Renal cortical epithelial cell (primary cell): ENCODE measurements at regions not wholly inside any gene's neighbourhood (a gene's known extent, or its start where the extent isn't known, plus 50 kb on each side); places are given as distances from the start of the nearest gene placed in this dataset.
A peak's percentile ranks its signal among the peaks of the same experiment; 100 is the strongest.

Experiments
- DNase-seq: peaks from one replicate; pipeline ENCODE4 v3.0.0-alpha.2; 2011; ENCODE audit warnings: low read depth

DNA sequence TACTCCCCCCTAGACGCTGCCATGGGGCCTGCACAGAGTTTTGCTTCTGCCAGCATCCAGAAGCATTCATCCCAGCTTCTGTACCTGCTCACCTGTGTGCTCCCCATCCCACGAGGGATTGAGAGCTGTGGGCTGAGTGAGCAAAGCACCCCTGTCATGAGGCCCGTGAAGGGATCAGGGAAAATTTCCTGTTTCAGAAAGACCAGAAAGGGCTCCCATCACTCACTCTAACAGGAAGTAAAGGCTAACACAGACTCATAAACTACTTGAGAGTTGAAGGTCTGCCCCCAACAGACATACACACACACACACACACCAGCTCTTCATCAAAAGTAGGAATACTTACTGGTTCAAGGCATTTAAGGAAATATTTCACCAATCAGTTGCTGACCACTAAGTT is 256.5 kb upstream of the NT5E start:
- no peak for DNase-seq

- DNase-seq = no peak
Observed at GRCh38 chr6:85192596-85192995, 257.3 kb upstream of the NT5E start.

DNA sequence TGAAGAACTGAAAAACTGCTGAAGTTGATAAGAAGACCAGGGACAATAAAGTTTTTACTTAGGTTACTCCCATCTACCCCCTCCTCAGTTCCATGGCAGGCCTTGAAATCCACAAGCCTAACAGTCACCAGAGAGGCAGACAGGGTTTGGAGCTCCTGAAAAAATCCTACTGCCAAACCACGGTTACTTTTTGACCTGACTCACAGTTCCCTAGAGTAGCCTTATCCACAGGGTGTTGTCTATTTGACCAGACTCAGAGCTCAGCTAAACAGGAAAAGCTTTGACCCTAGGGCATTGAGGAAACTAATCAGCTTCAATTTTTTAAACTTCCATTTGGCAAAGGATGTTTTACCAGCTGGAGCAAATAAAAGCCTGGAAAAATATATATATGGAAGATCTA is 257.7 kb upstream of the NT5E start:
- no peak for DNase-seq

GRCh38 chr6:85191656-85192055 is 258.2 kb upstream of the NT5E start:
- DNase-seq = no peak

- peak; percentile 82 for DNase-seq
Observed at GRCh38 chr6:85186546-85187175, 263.2 kb upstream of the NT5E start.

DNA sequence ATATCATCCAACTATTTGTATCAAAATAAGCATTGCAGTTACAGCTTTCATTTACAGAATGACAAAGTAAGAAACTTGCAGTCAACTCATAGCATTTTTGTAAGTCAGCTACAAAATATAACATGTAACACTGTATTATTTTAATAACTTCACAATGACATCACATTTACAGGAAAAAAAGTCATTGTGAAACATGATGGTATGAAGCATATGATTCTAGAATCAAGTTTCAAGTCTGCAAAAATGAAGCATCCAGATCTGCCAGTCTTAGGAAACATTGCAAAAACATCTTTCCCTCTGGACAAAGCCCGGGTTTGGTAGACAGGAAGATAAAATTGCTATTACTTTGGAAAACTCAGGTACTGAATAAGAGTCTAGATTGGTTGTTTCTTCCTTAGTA is 263.9 kb upstream of the NT5E start:
- DNase-seq = no peak

DNA sequence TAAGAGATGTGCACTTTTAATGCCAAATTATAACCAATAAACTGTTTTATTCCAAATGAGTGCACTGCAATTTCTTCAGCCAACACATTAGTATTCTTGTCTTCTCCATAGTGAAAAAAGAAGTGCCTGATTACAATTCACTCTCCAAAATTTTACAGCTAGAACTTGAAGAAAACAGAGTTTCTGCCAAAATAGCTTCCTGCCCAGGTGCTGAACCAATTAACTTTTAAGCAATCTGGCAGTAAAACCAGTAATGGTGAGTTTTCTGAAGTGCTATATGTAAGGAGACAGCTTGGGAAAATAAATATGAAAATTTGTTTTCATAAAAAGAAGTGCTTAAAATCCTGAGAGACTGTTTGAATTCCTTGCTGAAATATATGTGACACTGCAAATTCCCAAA is 266.0 kb upstream of the NT5E start:
- no peak for DNase-seq

DNA sequence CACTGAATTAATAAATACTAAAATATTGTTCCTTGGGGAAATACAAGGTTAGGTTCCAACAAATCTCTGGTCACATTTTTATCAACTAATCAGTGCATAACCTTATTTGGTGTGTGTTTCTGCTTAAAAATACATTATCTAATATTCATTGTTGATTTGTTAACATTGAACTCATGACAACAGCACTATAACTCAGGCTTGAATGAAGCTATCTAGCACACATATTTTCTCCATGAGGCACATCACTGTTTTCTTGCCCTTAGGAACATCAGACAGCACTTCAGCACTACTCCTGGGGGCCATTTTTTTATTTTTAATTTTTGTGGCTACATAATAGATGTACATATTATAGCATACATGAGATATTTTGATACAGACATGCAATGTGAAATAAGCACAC is 277.2 kb upstream of the NT5E start:
- no peak for DNase-seq

GRCh38 chr6:85172161-85172560 is 277.7 kb upstream of the NT5E start:
- no peak for DNase-seq

GRCh38 chr6:85169189-85169588 is 280.7 kb upstream of the NT5E start:
- DNase-seq = no peak

GRCh38 chr6:85168146-85168545 is 281.7 kb upstream of the NT5E start:
- DNase-seq = no peak

DNA sequence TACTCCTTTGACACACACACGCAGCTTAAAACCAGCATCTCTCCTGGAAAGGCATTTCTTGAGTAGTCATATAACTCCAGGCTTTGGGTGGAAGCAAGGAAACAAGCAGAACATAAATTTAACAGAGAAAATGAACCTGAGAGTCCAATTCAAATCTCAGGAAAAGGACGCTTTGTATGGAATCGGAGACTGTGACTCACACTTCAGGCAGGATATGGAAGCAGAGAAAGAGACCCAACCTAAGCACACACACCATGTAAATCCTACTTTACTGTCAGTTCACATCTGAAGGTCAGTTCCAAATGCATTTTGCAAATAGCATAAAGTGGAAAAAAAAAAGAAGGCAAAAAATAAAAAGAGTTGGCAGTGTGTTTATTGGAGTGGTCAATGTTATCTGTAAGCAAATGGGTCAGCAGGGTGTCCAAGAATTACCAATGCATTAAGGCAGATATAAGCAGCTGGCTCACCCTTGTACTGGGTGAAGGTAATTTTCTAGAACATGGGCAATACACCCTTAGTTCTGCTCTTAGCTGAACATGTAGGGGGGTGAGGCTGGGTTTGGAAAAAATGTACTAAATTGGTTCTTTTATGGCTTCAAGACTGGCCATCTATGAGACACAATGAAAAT is 283.7 kb upstream of the NT5E start:
- DNase-seq = no peak

DNA sequence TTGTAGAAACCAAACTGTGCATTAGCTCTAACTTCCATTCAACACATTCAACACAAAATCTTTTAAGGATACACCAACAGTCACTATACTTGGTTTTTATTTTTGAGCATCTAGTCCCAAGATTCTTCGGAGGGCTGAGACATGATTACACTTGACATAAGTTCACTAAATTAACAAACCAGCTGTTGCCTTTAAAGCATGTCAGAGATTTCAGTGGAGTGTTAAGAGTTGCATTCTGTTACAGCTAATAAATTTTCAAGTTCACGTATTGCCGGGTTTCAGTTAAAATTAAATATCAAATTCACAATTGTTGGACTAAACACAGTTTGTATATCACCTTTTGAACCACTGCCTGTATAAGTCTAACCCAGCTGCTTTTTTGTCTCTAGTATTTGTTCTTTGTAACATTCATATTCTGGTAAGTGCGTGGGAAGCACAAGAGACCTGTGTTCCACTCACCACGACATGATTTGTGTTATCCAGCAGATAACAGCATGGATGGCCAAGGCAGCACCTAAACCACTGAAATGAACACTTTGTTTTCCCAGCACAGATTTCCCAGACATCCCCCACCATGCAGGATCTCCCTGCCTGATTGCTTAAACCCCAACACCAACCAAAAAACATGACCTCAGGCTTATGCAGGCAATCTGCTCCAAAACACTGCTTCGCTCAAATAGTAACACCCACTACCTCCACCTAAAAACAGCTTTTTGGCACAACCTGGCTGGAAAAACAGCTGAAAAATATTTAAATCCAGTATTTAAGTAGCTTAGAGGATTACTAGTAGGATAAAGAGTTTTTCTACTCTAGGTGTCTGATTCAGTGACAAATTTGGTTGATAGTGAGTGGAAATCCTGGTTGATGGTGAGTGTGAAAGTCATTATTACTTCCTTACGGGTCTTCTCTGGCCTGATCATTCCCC is 286.5 kb upstream of the NT5E start:
- no peak for DNase-seq

DNA sequence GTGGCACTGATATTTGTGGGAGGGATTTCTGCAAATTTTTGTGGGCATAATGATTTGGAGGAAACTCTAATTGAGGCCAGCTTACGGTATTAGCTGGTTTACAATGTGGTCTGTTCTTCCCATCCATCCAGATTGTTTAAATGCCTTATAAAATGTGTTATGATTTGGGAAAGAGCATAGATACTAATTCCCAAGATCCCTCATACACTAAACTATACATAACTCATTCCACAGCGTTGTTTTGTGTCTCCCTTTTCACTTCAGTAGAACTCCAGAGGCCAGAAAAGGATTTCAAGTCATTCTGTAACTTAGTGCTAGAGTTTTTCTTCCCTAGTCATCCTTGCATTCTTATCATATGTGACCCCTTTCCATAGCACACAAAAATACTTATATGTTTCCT is 292.6 kb upstream of the NT5E start:
- no peak for DNase-seq

- no peak for DNase-seq
Observed at GRCh38 chr6:85143676-85144075, 306.2 kb upstream of the NT5E start.

DNA sequence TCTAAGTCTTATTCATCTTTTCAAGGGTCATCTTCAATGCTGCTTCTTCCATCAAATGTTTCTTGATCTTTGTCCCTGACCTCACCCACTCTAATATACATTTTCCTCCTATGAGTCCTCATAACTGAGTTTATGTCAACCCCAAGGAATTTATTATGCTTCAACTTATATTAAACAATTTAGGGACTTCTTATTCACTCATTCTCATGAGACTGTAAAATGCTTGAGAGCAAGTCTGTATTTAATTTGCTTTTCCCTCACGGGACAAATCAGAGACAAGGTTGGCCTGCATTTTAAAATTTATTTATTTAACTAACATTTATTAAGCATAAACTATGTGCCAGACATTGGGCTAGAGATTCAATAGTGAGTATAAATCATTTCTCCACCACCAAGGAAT is 312.0 kb upstream of the NT5E start:
- DNase-seq = no peak

DNA sequence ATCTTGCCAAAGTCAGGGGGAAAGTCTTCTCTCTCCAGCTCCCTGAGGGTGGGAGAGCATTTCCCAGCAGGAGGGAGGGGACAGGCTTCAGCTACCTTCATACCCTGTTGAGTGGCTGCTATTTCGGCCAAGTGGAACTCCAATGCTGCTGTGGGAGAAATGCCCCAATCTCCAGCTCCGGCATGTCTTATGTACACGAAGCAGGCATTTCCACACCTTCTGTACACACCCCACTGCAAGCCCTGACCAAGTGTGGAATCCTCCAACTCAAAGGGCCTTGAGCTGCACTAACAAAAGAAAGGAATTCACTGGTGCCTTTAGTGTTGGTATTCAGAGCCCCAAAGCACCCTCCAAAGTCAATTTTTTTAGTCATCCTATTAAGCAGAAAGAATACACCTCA is 313.6 kb upstream of the NT5E start:
- DNase-seq = no peak

- no peak for DNase-seq
Observed at GRCh38 chr6:85135376-85136094, 314.3 kb upstream of the NT5E start.

- DNase-seq = no peak
Observed at GRCh38 chr6:85134172-85134571, 315.7 kb upstream of the NT5E start.

DNA sequence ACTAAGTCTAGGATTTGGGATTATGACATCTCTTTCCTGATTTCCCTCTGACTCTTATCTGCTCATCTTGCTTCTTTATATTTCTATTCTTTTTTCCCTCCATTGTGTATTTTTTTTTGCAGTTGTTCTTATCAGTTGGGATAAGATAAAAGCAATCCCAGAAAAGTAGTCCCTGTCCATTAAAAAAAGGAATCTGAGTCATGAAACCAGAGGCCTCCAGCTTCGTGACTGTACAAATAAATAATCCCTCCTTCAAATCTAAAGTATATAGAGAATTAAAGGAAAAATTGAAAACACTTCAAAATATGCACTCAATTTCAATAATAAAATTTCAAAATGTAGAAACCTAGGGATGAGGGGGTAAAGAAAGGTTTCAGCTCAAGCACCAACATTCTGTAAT is 317.8 kb upstream of the NT5E start:
- DNase-seq = no peak

- DNase-seq = no peak
Observed at GRCh38 chr6:85130743-85131142, 319.1 kb upstream of the NT5E start.

- peak; percentile 50 for DNase-seq
Observed at GRCh38 chr6:85129881-85130280, 320.0 kb upstream of the NT5E start.
